GM19043 (cell line): ENCODE measurements at regions not wholly inside any gene's neighbourhood (a gene's known extent, or its start where the extent isn't known, plus 50 kb on each side); places are given as distances from the start of the nearest gene placed in this dataset.
"Not testable (repeated sequence)": the region's sequence is repeated elsewhere in the genome, so short reads cannot be mapped to it uniquely, and the experiment has no call there.

Experiments used
- ATAC-seq: cut with Tn5 transposase; IDR thresholded peaks from one replicate; pipeline ENCODE4 v1.9.1; 2021; ENCODE audit warnings: low read depth; ENCODE audit not compliant: unreplicated experiment

- not testable (repeated sequence) for ATAC-seq
Measured at GRCh38 chr1:166685891-166686290, 153.4 kb upstream of the POGK start.

GRCh38 chr1:166690596-166690995 lies 148.7 kb upstream of the POGK start:
- not testable (repeated sequence) for ATAC-seq

DNA sequence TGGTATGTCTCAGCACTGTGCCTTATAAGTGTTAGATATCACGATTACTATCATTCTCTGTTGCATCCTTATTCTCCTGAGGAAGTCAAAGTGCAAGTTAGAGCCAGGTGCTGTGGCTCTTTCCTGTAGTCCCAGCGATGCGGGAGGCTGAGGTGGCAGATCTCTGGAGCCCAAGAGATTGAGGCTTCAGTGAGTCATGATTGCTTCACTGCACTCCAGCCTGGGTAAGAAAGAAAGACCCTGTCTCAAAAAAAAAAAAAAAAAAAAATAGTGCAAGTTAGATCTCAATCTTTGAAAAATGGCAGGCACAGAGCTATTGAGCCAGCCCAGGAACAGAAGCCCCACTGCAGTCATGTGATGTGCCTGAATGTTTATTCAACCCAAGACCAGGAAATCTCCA lies 147.8 kb upstream of the POGK start:
- no peak for ATAC-seq

GRCh38 chr1:166692346-166692745 lies 146.9 kb upstream of the POGK start:
- ATAC-seq = no peak

DNA sequence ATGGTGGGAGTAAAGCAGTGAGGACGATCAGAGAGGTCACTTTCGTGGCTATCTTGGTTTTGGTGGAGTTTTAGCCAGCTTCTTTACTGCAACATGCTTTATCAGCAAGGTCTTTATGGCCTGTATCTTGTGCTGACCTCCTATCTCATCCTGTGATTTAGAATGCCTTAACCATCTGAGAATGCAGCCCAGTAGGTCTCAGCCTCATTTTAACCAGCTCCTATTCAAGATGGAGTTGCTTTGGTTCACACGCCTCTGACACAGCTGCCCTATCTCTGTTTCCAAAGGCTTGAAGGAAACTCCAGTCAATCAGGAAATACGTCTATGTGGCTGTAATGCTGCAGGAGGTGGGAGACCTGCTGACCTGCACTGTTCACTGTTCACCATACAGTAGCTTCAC lies 146.1 kb upstream of the POGK start:
- no peak for ATAC-seq

- no peak for ATAC-seq
Measured at GRCh38 chr1:166693673-166694297, 145.5 kb upstream of the POGK start.

- ATAC-seq = no peak
Measured at GRCh38 chr1:166695115-166695514, 144.2 kb upstream of the POGK start.

DNA sequence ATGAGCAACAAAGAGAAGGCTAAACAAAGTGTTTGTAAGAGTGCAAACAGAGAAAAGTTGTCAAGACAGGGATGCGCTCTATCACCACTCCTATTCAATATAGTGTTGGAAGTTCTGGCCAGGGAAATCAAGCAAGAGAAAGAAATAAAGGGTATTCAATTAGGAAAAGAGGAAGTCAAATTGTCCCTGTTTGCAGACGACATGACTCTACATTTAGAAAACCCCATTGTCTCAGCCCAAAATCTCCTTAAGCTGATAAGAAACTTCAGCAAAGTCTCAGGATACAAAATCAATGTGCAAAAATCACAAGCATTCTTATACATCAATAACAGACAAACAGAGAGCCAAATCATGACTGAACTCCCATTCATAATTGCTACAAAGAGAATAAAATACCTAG lies 143.4 kb upstream of the POGK start:
- ATAC-seq = not testable (repeated sequence)

DNA sequence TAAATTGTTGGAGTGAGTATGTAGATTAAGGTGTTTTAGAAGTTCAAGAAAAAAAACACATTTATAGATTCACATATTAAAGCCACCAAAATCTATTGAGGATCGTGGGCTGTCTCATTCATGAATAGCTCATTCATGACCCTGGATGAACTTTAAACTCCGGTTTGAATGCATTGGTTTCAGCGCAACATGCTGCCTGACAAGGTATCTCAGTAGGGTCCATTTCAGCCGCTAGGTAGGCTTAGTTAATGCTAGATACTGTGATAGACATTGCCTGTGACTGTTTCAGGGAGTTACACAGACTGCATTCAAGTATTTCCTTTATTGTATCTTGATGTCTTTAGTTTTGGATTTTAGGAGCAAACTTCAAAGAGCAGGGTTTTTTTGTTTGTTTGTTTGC lies 140.5 kb upstream of the POGK start:
- no peak for ATAC-seq

- ATAC-seq = no peak
Measured at GRCh38 chr1:166699613-166700012, 139.7 kb upstream of the POGK start.

- no peak for ATAC-seq
Measured at GRCh38 chr1:166700696-166701095, 138.6 kb upstream of the POGK start.

DNA sequence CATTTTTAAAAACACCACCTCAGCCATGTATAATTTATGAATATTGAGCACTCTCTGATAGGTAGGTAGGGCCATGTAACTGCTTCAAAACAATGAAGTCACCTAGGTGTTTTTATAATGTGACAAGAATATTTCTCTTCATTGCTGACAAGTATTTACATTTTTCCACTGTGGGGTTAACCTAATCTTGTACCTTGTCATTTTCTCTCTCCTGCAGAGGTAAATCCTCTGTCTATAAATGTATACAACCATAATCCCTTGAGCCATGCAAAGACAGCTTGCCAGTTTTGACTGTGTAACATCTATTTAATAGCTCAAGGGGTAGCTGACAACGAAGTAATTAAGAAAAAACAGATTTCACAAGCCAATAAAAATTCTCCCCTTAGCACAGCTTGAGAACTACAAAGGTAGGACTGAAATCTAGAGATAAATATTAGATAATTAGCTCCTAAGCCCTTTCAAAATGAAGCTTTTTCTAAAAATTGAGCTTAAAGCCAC lies 137.6 kb upstream of the POGK start:
- no peak for ATAC-seq

GRCh38 chr1:166703141-166703540 lies 136.1 kb upstream of the POGK start:
- ATAC-seq = no peak

DNA sequence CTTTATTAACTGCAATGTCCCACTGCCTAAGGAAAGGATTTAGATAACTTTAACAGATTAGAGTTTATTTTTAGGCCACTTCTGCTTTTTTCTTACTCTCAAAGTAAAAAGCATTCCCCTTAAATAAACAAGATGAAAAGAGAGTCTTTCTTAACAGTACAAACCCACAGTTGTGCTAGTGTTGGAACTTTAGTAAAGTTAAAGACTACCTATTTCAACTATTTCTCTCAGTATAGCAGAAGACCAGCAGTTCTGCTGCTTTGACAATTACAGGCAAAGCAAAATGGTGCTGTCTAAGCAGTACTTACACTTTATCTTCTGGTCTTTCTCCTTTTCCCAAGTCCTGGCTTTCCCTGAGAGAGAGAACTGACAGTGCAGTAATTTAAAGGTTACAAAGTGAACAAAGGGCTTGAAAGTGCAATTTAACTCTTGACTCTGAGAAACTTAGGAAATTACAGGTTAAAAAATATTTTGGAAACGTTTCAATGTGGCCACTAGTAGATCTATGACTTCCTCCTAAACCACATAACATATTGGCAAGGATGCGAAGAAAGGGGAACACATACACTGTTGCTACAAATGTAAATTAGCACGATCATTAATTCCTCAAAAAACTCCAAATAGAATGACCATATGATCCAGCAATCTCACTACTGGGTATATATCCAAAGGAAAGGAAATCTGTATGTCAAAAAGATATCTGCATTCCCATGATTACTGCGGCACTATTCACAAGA lies 135.4 kb upstream of the POGK start:
- no peak for ATAC-seq

GRCh38 chr1:166705376-166706289 lies 133.6 kb upstream of the POGK start:
- ATAC-seq = no peak

DNA sequence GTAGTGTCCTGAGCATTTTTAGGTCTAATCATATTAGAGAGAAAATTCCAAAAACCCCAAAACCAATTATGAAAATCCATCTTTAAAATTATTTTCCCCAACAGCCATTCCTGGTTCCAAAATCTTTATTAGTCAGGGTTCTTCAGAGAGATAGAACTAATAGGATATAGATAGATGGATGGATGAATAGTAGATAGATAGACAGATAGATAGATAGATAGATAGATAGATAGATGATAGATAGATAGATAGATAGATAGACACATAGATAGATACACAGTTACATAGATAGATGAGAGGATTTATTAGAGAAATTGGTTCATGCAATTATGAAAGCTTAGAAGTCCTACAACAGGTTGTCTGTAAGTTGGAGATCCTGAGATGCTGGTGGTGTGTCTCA lies 122.7 kb upstream of the POGK start:
- no peak for ATAC-seq

DNA sequence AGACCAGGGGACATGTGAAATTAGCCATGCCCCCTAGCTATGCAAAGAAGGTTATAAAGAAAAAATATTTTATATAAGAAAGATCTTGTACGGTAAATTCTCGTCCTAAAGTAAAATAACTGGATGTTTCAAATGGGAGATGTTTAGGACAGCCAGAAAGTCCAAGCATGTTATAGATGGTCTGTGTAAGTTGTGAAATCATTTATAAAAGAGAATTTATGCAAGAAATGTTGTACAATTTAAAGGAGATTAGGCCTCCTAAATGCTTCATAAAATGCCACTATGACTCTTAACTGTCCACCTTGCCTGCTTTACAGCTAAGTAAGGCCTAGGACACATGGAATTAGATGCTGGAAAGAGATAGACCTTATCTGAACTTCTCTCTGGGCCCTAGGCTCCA lies 118.1 kb upstream of the POGK start:
- ATAC-seq = no peak

- ATAC-seq = no peak
Measured at GRCh38 chr1:166730299-166730888, 108.9 kb upstream of the POGK start.

GRCh38 chr1:166738140-166738539 lies 101.1 kb upstream of the POGK start:
- no peak for ATAC-seq

DNA sequence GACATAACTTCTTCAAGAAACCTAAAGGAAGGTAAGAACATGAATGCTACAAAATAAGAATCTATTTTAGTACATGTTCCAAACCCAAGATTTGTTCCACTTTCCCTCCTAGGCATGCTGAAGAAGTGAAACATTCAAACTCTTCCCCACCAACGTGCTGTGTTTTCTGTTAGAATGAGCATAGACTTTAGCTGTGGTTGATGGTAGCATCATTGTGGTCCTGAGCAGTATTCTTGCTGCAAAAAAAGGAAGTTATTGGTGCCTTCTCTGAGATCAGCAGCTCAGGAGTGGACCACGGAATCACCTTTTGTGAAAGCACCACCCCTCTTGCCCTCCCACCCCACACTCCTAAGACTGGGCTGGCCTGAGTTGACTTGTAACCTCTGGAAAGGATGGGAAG lies 100.4 kb upstream of the POGK start:
- no peak for ATAC-seq
